ENCODE measurements at regions not wholly inside any gene's neighbourhood (a gene's known extent, or its start where the extent isn't known, plus 50 kb on each side); places are given as distances from the start of the nearest gene placed in this dataset.

DNA sequence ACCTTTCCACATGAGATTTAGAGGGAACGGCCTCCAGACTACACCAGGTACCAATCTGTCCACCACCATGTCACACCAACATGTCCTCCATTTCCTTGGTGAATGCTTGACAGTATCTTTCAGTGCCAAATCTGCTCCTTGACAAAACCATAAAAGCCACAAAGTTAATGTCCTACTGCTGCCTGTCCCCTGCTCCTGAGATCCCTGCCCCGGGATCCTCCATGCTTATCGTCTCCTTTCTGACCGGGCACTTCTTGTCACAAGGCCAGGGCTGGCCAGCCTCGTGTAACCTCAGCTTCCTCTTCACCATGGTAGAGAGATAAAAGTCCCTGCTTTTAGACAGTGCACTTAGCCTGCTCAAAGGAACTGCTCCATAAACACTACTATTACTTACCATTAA, 136.2 kb downstream of the NAV1 start:
- Mint-ChIP-seq H3K4me3 (no peak overlapping the region), H3K4me1 (no peaks in the 10 kb centered on the region), H3K36me3 (no peaks in the 10 kb centered on the region), H3K27ac (no peak overlapping the region), H3K9me3 (no peaks in the 10 kb centered on the region)
- DNase-seq (ENCODE audit: low spot score in 2 of 2) (no peak), ATAC-seq (no peak)

DNA sequence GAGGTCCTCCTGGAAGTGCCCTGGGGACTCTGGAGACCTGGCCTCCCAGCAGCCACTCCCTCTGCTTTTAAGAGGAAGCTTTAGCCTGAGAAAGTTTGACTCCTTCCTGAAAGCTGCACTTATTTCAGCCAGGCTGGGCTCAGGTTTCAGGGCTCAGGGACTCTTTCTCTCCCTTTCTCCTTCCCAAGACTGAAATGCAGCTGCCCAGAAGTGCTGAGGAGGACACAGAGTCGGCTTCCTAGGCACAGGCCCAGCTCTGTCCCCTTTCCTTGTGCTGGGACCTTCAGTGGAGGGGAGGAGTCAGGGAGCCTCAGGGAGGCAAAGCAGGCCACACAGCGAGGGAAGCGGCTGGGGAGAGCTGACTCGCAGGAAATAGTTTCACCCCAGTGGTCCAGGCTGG, 137.3 kb downstream of the NAV1 start:
- Mint-ChIP-seq H3K4me3 (no peak overlapping the region), H3K9me3 (no peaks in the 10 kb centered on the region), H3K4me1 (no peaks in the 10 kb centered on the region), H3K36me3 (no peaks in the 10 kb centered on the region), H3K27ac (no peak overlapping the region)
- no peak for DNase-seq (ENCODE audit: low spot score in 2 of 2)
- ATAC-seq, result no peak

DNA sequence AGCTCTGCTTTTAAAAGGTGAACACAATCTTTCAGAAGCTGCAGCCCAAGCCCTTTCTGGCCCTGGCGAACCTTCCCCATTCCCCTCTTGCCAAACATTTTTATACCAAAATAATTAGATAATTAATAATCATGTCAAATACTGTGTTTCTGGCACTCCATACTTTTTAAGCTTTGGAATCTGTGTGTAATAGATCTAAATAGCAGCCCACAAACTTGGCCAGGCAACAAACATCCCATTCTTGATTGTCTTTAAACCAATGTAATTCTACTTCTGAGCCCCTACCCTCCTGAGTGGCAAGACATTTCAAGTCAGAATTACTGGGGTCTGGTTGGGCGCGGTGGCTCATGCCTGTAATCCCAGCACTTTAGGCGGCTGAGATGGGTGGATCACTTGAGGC, 137.7 kb downstream of the NAV1 start:
- no peaks in the 10 kb centered on the region for H3K4me1 Mint-ChIP-seq
- ATAC-seq, result no peak
- no peak overlapping the region for H3K27ac Mint-ChIP-seq
- no peak overlapping the region for H3K4me3 Mint-ChIP-seq
- DNase-seq (ENCODE audit: low spot score in 2 of 2), result no peak
- H3K36me3 Mint-ChIP-seq, result no peaks in the 10 kb centered on the region
- H3K9me3 Mint-ChIP-seq, result no peaks in the 10 kb centered on the region

DNA sequence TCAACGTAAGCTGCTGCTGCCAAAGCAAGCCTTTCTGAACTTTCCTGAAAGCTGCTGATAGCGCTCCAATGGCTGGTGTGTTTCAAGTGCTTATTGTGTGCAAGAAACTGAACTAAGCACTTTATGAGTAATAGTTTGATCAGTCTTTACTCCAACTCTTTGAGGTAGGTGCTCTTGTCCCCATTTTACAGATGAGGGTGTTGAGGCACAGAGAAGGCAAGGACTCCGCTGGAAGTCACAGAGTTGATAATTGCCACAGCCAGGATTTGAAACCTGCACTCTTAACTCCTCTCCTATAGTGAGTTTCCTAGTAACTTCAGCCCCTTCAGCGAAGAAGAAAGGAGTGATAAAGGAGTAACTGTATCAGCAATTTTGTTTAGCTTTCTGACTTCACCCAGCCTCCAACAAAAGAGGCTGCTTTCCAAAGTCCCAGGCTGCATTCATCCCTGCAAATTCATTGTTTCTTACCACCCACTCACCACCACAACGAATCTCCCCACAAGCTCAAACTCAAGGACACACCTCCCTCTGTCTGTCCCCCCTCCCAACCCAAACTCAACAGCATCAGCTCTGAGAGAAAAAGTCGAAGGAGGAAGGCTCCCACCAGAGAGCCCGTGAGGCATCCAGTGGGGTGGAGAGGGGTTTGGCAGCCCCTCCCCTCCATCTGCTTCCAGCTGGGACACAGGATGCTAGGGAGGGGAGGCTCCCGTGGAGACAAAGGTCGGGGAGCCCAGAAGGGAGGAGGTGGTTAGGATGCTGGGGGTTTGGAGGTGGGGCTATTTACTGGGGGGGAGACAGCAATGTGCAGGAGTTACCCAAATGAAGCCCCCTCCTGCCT, 139.6 kb downstream of the NAV1 start:
- no peak for DNase-seq (ENCODE audit: low spot score in 2 of 2)
- Mint-ChIP-seq H3K4me1 (no peaks in the 10 kb centered on the region), H3K9me3 (no peaks in the 10 kb centered on the region), H3K27ac (no peak overlapping the region), H3K36me3 (no peaks in the 10 kb centered on the region), H3K4me3 (no peak overlapping the region)
- no peak for ATAC-seq

DNA sequence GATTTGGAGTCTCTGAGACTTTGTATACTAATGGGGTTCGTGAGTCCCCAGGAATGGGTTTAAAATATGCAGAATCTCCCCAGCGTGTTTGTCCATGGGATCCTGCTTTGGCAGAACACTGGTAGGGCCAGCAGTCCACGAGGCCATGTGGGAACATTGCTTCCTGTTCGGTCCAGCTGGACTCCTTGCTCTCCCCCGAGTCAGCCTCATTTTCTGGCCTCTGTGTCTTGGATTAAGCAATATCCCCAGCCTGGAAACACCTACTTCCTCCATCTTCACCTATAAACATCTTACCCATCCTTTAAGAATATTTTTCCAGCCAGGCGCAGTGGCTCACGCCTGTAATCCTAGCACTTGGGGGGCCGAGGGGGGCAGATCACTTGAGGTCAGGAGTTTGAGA, 142.4 kb downstream of the NAV1 start:
- H3K4me1 Mint-ChIP-seq, result no peaks in the 10 kb centered on the region
- H3K9me3 Mint-ChIP-seq, result no peaks in the 10 kb centered on the region
- H3K36me3 Mint-ChIP-seq, result no peaks in the 10 kb centered on the region
- no peak overlapping the region for H3K4me3 Mint-ChIP-seq
- DNase-seq (ENCODE audit: low spot score in 2 of 2), result no peak
- no peak for ATAC-seq
- H3K27ac Mint-ChIP-seq, result no peak overlapping the region

DNA sequence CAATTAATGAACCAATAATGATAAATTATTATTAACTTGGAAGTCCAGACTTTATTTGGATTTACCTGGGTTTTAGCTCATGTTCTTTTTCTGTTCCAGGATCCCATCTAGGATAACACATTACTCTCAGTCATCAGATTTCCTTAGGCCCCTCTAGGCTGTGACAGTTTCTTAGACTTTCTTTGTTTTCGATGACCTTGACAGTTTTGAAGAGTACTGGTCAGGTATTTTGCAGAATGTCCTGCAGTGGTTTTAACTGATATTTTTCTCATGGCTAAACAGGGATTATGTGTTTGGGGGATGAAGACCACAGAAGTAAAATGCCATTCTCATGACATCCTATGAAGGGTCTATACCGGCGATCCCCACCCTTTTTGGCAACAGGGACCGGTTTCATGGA, 144.0 kb downstream of the NAV1 start:
- H3K4me1 Mint-ChIP-seq, result no peaks in the 10 kb centered on the region
- H3K4me3 Mint-ChIP-seq, result no peak overlapping the region
- no peak for DNase-seq (ENCODE audit: low spot score in 2 of 2)
- no peak for ATAC-seq
- no peaks in the 10 kb centered on the region for H3K36me3 Mint-ChIP-seq
- H3K27ac Mint-ChIP-seq, result no peak overlapping the region
- H3K9me3 Mint-ChIP-seq, result no peaks in the 10 kb centered on the region

DNA sequence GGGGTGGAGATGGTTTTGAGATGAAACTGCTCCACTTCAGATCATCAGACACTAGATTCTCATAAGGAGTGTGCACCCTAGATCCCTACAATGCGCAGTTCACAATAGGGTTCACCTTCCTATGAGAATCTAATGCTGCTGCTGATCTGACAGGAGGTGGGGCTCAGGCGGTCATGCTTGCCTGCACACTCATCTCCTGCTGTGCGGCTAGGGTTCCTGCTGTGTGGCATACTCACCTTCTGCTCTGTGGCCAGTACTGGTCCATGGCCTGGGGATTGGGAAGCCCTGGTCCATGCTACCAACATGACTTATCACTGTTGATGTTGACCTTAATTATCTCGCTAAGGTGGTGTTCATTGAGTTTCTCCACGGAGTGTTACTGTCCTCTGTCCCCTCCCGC, 144.5 kb downstream of the NAV1 start:
- no peak for ATAC-seq
- H3K9me3 Mint-ChIP-seq, result no peaks in the 10 kb centered on the region
- no peak overlapping the region for H3K27ac Mint-ChIP-seq
- no peak for DNase-seq (ENCODE audit: low spot score in 2 of 2)
- H3K4me3 Mint-ChIP-seq, result no peak overlapping the region
- no peaks in the 10 kb centered on the region for H3K4me1 Mint-ChIP-seq
- H3K36me3 Mint-ChIP-seq, result no peaks in the 10 kb centered on the region

DNA sequence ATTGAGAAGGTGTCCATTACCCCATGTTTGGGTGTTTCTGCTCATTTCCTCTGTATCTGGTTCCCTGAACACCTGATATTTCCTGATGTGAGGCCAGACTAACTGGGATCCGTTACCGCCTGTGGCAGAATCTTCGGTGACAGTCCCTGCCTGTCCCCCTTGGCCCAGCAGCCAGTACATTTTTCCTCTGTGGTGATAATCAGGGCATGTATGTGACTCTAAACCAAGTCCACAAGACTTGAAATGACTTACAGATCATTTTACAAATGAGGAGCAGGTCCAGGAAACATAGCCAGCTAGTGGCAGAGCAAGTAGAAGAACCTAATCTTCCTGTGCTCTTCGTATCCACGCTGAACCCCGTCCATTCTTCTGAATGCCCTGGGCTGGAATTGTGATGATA, 143.5 kb upstream of the IPO9 start:
- ATAC-seq (no peak), DNase-seq (ENCODE audit: low spot score in 2 of 2) (no peak)
- no peaks in the 10 kb centered on the region for H3K4me1 Mint-ChIP-seq
- H3K36me3 Mint-ChIP-seq, result no peaks in the 10 kb centered on the region
- H3K4me3 Mint-ChIP-seq, result no peak overlapping the region
- no peaks in the 10 kb centered on the region for H3K9me3 Mint-ChIP-seq
- H3K27ac Mint-ChIP-seq, result no peak overlapping the region

DNA sequence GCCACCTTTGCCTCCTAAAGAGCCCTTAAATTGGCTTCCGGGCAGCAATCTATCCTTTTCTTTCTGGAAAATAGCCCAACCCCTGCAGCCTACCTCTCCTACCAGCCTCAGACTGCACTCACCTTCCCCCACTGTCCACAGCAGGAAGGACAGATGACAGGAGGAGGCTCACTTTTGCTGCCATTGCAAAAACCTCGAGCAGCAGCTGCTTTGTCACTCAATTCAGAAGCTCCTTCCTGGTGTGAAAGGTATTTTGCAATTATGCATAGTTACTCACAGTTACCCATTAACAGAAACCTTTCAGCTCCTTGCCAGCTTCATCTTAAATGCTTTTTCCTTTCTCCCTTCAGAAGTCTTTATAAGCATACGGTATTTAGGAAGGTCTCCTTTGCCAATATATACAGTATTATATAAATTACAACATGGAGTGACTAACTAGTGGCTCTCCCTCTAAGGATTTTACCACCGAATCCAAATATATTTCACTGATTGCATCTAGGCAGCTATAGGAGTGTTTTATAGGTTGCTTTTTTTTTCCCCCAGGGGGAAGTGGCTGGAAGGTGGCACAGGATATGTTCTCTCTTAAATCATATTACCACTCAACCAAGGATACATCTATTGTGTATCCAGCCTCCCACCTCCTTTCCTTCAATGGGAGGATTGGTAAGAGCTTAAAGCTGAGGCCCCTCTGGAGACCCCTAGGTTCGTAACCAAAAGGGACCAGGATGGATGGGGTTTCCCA, 142.1 kb upstream of the IPO9 start:
- H3K27ac Mint-ChIP-seq, result no peak overlapping the region
- no peak overlapping the region for H3K4me3 Mint-ChIP-seq
- H3K9me3 Mint-ChIP-seq, result no peaks in the 10 kb centered on the region
- no peak for DNase-seq (ENCODE audit: low spot score in 2 of 2)
- no peaks in the 10 kb centered on the region for H3K4me1 Mint-ChIP-seq
- no peak for ATAC-seq
- no peaks in the 10 kb centered on the region for H3K36me3 Mint-ChIP-seq

DNA sequence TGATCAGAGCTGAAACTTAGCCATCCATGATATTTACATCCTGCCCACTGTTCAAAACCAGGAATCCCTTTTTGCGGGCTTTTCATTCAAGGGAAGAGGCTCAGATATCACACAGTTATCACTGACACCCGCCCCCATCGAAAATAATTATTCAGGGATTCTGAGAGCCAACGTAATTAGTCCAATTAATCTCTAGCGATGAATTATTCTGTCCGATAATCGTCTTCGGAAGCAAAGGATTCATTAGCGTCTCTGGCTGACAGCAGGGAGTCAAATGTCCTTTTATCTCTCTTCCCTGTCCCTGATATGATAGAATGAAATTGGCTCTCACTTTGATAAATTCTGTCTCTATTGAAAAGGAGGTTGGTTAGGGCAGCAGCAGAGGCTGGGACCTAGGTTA, 140.4 kb upstream of the IPO9 start:
- no peaks in the 10 kb centered on the region for H3K4me1 Mint-ChIP-seq
- no peaks in the 10 kb centered on the region for H3K9me3 Mint-ChIP-seq
- DNase-seq (ENCODE audit: low spot score in 2 of 2) (no peak), ATAC-seq (no peak)
- no peak overlapping the region for H3K4me3 Mint-ChIP-seq
- no peak overlapping the region for H3K27ac Mint-ChIP-seq
- no peaks in the 10 kb centered on the region for H3K36me3 Mint-ChIP-seq

DNA sequence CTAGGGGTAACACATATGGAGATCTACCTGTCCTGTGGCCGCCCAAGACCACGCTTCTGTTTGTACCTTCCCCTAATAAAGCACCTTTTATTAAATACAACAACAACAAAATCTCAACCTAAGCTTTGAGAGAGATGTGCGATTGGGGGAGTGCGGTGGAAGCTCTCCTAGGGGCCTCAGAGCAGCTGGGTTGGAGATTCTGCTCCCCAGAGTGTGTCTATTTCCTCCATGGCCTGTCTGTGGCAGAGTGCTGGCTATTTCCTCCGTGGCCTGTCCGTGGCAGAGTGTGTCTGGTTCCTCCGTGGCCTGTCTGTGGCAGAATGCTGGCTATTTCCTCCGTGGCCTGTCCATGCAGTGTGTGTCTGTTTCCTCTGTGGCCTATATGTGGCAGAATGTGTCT, 139.3 kb upstream of the IPO9 start:
- DNase-seq (ENCODE audit: low spot score in 2 of 2) (no peak), ATAC-seq (no peak)
- Mint-ChIP-seq H3K4me3 (no peak overlapping the region), H3K36me3 (no peaks in the 10 kb centered on the region), H3K4me1 (no peaks in the 10 kb centered on the region), H3K27ac (no peak overlapping the region), H3K9me3 (no peaks in the 10 kb centered on the region)

DNA sequence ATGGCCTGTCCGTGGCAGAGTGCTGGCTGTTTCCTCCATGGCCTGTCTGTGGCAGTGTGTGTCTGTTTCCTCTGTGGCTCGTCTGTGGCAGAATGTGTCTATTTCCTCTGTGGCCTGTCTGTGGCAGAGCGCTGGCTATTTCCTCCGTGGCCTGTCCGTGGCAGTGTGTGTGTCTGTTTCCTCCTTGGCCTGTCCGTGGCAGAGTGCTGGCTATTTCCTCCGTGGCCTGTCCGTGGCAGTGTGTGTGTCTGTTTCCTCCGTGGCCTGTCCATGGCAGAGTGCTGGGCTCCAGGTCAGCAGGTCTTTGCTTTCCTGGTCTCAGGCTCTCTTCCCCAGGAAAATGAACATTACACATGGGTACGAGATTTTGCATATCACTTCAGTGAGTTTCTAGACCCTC, 138.4 kb upstream of the IPO9 start:
- H3K9me3 Mint-ChIP-seq, result no peaks in the 10 kb centered on the region

DNA sequence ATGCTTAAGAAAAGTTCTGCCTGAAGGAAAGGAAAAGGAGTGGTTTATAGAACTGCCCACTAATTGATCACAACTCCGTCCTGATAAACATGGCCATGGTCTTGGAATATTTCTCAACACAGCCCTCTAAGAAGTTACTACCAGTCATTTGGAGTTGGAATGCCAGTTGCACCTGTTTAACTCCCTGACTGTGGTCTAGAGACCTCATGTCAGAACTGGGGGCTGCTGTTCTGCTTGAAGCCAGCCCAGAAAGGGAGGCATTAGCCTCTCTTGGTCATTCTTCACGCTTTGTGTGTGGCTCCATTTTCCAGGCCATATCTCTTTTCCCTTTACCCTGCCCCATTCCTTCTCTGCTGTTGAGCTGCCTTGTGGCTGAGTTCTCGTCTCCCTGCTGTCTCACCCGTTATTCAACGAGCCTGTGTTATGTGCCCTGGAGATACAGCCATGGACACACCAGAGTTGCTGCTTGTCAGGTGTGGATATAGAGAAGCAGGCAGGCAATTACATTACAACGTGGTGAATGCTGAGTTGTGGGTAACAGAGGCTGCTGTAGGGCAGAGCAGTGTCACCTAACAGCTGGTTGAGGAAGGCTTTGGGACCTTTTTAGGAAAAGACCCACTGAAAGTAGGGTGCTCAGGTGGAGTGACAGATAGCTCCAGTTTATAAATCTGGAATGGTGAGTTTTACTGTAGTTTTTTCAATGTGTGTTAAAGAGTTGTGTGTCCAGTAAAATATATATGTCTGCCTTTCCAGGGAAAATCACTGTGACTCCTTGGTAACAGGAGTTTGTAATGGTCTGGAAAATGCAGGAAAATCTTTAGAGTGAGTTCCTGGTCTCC, 137.0 kb upstream of the IPO9 start:
- Mint-ChIP-seq H3K36me3 (no peaks in the 10 kb centered on the region), H3K4me3 (no peak overlapping the region), H3K4me1 (no peaks in the 10 kb centered on the region), H3K27ac (no peak overlapping the region), H3K9me3 (no peaks in the 10 kb centered on the region)
- no peak for ATAC-seq
- no peak for DNase-seq (ENCODE audit: low spot score in 2 of 2)

More for the DNA sequence above, 138.4 kb upstream of the IPO9 start:
- Mint-ChIP-seq H3K4me3 (no peak overlapping the region), H3K27ac (no peak overlapping the region), H3K36me3 (no peaks in the 10 kb centered on the region), H3K4me1 (no peaks in the 10 kb centered on the region)
- ATAC-seq (no peak), DNase-seq (ENCODE audit: low spot score in 2 of 2) (no peak)

DNA sequence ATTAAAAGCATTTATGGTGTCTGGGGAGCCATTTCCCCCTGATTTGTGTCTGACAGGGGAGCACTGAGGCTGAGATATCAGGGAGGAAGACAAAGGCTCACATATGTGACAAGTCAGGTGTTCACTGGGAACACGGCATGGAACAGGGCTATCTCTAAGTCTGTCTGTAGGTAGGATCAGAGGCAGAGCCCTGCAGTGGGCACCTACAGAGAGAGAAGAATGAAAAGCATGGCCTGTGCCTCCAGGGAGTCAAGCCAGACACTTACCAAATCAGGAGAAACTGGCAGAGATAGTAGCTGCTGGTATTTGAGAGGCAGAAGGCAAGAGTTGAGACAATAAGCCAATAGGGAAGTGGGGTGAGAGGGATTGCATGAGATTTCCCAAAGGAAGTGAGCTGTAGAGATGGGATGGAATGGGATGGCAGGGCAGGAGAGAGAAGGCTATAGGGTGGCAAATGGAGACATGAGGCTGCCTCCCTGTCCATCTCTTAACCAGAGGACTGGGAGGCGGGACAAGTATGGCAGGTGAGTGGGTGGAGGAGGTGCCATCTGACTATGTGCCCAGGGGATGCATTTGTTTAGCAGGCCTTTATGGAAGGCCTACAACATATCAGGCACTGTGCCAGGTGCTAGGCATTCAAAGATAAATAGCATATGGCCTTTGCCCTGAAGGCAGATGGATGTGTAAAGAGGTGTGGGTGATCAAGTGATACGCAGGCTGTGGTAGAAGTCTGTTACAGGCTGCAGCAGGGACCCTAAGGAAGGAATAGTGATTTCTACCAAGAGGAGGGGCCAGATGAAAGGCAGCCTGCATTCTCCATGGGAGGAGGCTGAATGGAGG, 136.2 kb upstream of the IPO9 start:
- Mint-ChIP-seq H3K4me3 (no peak overlapping the region), H3K36me3 (no peaks in the 10 kb centered on the region), H3K9me3 (no peaks in the 10 kb centered on the region), H3K4me1 (no peaks in the 10 kb centered on the region), H3K27ac (no peak overlapping the region)
- DNase-seq (ENCODE audit: low spot score in 2 of 2) (no peak), ATAC-seq (no peak)

Data from stimulated activated effector memory CD8-positive, alpha-beta T cell treated with anti-CD3 and anti-CD28 coated beads, Interleukin-12 subunit alpha, Interleukin-12 subunit beta, amount 100 ng/mL, for 72 hours (primary cell).